SK-N-SH treated with all-trans-retinoic acid at 6 μM for 48 hours (cell line): ENCODE measurements at regions not wholly inside any gene's neighbourhood (a gene's known extent, or its start where the extent isn't known, plus 50 kb on each side); places are given as distances from the start of the nearest gene placed in this dataset.

Experiments used
- BACH2 ChIP-seq: fragments of 250-450 bp; sonication (Bioruptor Pico); IDR thresholded peaks from 2 replicates; pipeline ENCODE4 v1.9.0; 2021; ENCODE audit warnings: mild to moderate bottlenecking, borderline replicate concordance
- CSDC2 ChIP-seq: fragments of 250-450 bp; sonication (Bioruptor Pico); IDR thresholded peaks from 2 replicates; pipeline ENCODE4 v1.5.0; 2020; ENCODE audit warnings: mild to moderate bottlenecking, moderate library complexity
- RARB ChIP-seq: fragments of 250-450 bp; sonication (Bioruptor Pico); IDR thresholded peaks from 2 replicates; pipeline ENCODE4 v1.8.0; 2021; ENCODE audit warnings: mild to moderate bottlenecking, moderate library complexity
- SNAI2 ChIP-seq: fragments of 250-450 bp; sonication (Bioruptor Pico); IDR thresholded peaks from 2 replicates; pipeline ENCODE4 v1.5.0; 2020; ENCODE audit warnings: mild to moderate bottlenecking, moderate library complexity
- TOX ChIP-seq: fragments of 250-450 bp; sonication (Bioruptor Pico); IDR thresholded peaks from 2 replicates; pipeline ENCODE4 v1.8.0; 2021; ENCODE audit warnings: mild to moderate bottlenecking, moderate library complexity, borderline replicate concordance
- ZC3H10 ChIP-seq: fragments of 250-450 bp; sonication (Bioruptor Pico); IDR thresholded peaks from 2 replicates; pipeline ENCODE4 v1.5.1; 2021; ENCODE audit warnings: mild to moderate bottlenecking, moderate library complexity
- ZNF8 ChIP-seq: fragments of 450-650 bp; formaldehyde crosslinking; IDR thresholded peaks from 2 replicates; pipeline ENCODE4 v1.5.0; 2020; ENCODE audit warnings: mild to moderate bottlenecking, moderate library complexity
- TF ChIP-seq, protein P1 (sequence below): fragments of 250-450 bp; sonication (Bioruptor Pico); IDR thresholded peaks from 2 replicates; pipeline ENCODE4 v1.8.0; 2020; ENCODE audit warnings: mild to moderate bottlenecking, moderate library complexity, borderline replicate concordance
- TF ChIP-seq, protein P2 (sequence below): fragments of 250-450 bp; sonication (Bioruptor Pico); IDR thresholded peaks from 2 replicates; pipeline ENCODE4 v1.5.1; 2020; ENCODE audit warnings: low read depth, mild to moderate bottlenecking, moderate library complexity

DNA sequence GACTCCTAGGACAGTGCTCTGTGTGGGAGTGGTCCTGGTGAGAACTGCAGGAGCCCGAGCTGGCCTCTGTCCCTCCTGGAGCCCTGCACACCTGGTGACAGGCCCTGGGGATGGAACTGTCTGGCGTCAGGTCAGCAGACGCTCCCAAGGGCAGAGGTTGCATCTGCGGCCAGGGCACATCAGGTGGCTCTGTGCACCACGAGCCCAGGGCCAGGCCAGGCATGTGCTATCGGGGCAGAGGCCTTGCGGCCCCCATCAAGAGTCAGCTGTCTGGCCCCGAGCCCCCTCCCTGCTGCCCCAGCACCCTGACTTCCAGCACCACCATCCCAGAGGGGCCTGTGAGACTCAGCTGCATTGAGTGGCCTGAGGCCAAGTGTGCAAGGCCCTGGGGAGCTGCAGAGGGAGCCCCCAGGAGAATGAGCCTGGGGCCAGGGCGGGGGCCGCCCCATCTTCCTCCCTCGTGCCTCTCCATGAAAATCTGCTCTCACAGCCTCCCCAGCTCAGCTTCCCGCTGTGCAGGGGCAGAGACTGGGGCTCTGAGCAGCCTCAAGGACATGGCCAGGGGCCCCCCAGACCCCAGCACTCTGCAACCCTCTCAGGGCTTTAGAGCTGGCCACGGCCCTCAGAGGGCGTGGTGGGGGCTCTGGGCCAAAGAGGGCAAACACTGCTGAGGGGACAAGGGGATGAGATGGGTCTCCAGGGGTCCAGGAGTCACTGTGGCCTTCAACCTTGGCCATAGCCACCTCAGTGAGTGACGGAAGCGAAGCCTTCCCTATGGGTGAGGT is 56.4 kb downstream of the RTL6 start:
- TF ChIP-seq CSDC2 (CRISPR knock-in tag) = no peak
- no peak for TF ChIP-seq RARB (CRISPR knock-in tag)
- TF ChIP-seq, protein P1, sequence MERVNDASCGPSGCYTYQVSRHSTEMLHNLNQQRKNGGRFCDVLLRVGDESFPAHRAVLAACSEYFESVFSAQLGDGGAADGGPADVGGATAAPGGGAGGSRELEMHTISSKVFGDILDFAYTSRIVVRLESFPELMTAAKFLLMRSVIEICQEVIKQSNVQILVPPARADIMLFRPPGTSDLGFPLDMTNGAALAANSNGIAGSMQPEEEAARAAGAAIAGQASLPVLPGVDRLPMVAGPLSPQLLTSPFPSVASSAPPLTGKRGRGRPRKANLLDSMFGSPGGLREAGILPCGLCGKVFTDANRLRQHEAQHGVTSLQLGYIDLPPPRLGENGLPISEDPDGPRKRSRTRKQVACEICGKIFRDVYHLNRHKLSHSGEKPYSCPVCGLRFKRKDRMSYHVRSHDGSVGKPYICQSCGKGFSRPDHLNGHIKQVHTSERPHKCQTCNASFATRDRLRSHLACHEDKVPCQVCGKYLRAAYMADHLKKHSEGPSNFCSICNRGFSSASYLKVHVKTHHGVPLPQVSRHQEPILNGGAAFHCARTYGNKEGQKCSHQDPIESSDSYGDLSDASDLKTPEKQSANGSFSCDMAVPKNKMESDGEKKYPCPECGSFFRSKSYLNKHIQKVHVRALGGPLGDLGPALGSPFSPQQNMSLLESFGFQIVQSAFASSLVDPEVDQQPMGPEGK (CRISPR knock-in tag) = no peak
- no peak for TF ChIP-seq BACH2 (CRISPR knock-in tag)
- TF ChIP-seq ZNF8 = no peak
- TF ChIP-seq ZC3H10 = no peak
- TF ChIP-seq, protein P2, sequence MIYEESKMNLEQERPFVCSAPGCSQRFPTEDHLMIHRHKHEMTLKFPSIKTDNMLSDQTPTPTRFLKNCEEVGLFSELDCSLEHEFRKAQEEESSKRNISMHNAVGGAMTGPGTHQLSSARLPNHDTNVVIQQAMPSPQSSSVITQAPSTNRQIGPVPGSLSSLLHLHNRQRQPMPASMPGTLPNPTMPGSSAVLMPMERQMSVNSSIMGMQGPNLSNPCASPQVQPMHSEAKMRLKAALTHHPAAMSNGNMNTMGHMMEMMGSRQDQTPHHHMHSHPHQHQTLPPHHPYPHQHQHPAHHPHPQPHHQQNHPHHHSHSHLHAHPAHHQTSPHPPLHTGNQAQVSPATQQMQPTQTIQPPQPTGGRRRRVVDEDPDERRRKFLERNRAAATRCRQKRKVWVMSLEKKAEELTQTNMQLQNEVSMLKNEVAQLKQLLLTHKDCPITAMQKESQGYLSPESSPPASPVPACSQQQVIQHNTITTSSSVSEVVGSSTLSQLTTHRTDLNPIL (CRISPR knock-in tag) = no peak
- TF ChIP-seq TOX = no peak
- no peak for TF ChIP-seq SNAI2 (CRISPR knock-in tag)
